Esophagus squamous epithelium (tissue), 5 donors: ENCODE measurements at regions not wholly inside any gene's neighbourhood (a gene's known extent, or its start where the extent isn't known, plus 50 kb on each side); places are given as distances from the start of the nearest gene placed in this dataset.
"Not testable (repeated sequence)": the region's sequence is repeated elsewhere in the genome, so short reads cannot be mapped to it uniquely, and the experiment has no call there.

Experiments used
- DNase-seq: peaks from one replicate; lab custom pipeline; 2025; lab: John Stamatoyannopoulos, UW
- H3K27ac ChIP-seq, 4 donors: fragments of 200-600 bp; sonication (generic); one replicate each; pipeline ENCODE4 v1.5.1; 2016 to 2019; ENCODE audit warnings: mild to moderate bottlenecking in 1 of 4
- H3K27me3 ChIP-seq, 4 donors: fragments of 200-600 bp; sonication (generic); 1 replicate in 3 of 4; 2 replicates in 1 of 4; pipeline versions ENCODE4 v1.5.1 to v1.6.0; 2017 to 2021; ENCODE audit warnings: antibody characterized with exemption in 1 of 4
- H3K36me3 ChIP-seq, 3 donors: fragments of 200-600 bp; sonication (generic); one replicate each; pipeline ENCODE4 v1.5.1; 2016 to 2019
- H3K4me1 ChIP-seq, 3 donors: fragments of 200-600 bp; sonication (generic); one replicate each; pipeline ENCODE4 v1.5.1; 2017 to 2019
- H3K4me3 ChIP-seq, 4 donors: fragments of 200-600 bp; sonication (generic); 1 replicate in 3 of 4; 2 replicates in 1 of 4; pipeline ENCODE4 v1.5.1; 2016 to 2019; ENCODE audit warnings: mild to moderate bottlenecking in 2 of 4, moderate library complexity in 1 of 4
- H3K9me3 ChIP-seq, 3 donors: fragments of 200-600 bp; sonication (generic); one replicate each; pipeline ENCODE4 v1.5.1; 2016 to 2019
- POLR2A ChIP-seq, 4 donors: fragments of 450-650 bp; IDR thresholded peaks; one replicate each; pipeline ENCODE4 v1.6.1; 2017; ENCODE audit warnings: antibody characterized with exemption in 4 of 4, mild to moderate bottlenecking in 4 of 4, moderate library complexity in 3 of 4
- WGBS, 2 donors: methylation state at CpG; one replicate each; pipeline ENCODE4 v1.1.5; 2018; 5-methylcytosine and 5-hydroxymethylcytosine counted together
- intact Hi-C: fragments of 100-400 bp; cut with DNase I; formaldehyde crosslinking; loops from one replicate; pipeline ENCODE4 v1.15.0; 2022
- TF ChIP-seq, protein P1 (sequence below), 6 experiments: fragments of 450-650 bp in 4 of 6; fragments of 200-600 bp in 2 of 6; sonication (generic) in 2 of 6; IDR thresholded peaks; one replicate each; pipeline ENCODE4 v1.5.1; 2016 to 2019; ENCODE audit warnings: antibody characterized with exemption in 6 of 6, mild to moderate bottlenecking in 4 of 6, moderate library complexity in 4 of 6
- donor health status: DM: yes; HTN: yes; CAD: no.

DNA sequence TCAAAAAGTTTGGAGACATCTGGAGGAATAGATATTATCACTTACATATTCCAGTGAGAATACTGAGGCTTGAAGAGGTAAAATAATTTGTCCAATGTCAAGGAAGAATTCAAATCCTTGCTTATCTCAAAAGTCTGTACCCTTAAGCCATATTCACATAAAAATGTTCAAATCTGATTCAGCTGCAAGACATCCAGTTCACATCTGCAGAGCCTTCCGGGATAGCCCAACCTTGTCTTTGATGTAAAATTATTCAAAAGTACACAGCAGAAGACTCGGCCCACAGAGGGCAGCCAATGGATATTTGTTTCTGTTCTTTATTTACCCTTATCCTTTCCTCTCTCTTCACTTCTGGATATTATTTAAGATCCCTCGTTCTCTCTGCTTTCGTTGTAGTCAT lies 1183.8 kb upstream of the WWC1 start:
- no peaks in the 10 kb centered on the region for H3K9me3 ChIP-seq
- intact Hi-C loops: no loop called here
- TF ChIP-seq POLR2A (IDR thresholded peaks at IDR 0.05): no peak
- TF ChIP-seq, protein P1, sequence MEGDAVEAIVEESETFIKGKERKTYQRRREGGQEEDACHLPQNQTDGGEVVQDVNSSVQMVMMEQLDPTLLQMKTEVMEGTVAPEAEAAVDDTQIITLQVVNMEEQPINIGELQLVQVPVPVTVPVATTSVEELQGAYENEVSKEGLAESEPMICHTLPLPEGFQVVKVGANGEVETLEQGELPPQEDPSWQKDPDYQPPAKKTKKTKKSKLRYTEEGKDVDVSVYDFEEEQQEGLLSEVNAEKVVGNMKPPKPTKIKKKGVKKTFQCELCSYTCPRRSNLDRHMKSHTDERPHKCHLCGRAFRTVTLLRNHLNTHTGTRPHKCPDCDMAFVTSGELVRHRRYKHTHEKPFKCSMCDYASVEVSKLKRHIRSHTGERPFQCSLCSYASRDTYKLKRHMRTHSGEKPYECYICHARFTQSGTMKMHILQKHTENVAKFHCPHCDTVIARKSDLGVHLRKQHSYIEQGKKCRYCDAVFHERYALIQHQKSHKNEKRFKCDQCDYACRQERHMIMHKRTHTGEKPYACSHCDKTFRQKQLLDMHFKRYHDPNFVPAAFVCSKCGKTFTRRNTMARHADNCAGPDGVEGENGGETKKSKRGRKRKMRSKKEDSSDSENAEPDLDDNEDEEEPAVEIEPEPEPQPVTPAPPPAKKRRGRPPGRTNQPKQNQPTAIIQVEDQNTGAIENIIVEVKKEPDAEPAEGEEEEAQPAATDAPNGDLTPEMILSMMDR (IDR thresholded peaks at IDR 0.05): no peak
- H3K27me3 ChIP-seq: no peaks in the 10 kb centered on the region
- H3K4me3 ChIP-seq: no peak overlapping the region
- H3K4me1 ChIP-seq: no peaks in the 10 kb centered on the region
- no peak overlapping the region for H3K27ac ChIP-seq
- DNase-seq: no peak
- H3K36me3 ChIP-seq: no peaks in the 10 kb centered on the region
- 72 to 80% methylated on average over 4 of the region's 4 CpGs for WGBS, 2 donors

DNA sequence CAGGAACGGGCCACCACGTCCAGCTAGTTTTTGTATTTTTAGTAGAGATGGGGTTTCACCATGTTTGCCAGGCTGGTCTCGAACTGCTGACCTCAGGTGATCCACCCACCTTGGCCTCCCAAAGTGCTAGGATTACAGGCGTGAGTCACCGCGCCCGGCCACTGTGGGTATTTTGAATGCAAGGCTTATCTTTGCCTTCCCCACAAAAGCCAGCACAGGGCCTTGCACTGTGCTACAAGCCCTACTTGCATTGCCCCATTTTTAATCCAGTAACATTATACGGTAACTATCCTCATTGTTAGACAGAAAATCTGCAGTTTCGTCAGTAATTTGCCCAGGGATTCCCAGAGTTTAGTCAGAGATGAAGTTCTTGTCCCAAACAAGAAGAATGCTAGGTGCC lies 1183.2 kb upstream of the WWC1 start:
- H3K27me3 ChIP-seq, intact Hi-C loops, H3K4me3 ChIP-seq, H3K27ac ChIP-seq, H3K4me1 ChIP-seq, H3K9me3 ChIP-seq, H3K36me3 ChIP-seq, DNase-seq: not testable (repeated sequence)
- 74 to 80% methylated on average over 6 to 9 of the region's 9 CpGs for WGBS, 2 donors

DNA sequence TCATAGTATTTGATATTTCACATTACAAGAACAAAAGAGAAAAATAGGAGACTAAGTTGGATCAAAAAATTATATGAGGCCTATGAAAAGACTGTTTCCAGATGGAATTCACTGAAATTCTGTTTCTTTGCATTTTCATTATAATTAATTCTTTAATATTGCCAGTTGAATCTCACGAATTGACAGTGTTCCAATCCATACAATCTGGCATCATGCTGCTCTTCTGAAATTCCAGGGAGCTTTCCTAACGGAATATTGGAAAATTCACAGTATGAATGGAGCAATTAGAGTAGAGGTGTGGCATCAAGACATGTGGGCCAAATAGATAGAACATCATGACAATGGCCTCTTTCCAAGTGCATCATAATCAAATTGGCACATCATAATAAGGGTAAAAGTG lies 1178.9 kb upstream of the WWC1 start:
- DNase-seq: no peak
- H3K36me3 ChIP-seq: no peaks in the 10 kb centered on the region
- TF ChIP-seq POLR2A (IDR thresholded peaks at IDR 0.05): no peak
- TF ChIP-seq, protein P1 (IDR thresholded peaks at IDR 0.05): no peak

DNA sequence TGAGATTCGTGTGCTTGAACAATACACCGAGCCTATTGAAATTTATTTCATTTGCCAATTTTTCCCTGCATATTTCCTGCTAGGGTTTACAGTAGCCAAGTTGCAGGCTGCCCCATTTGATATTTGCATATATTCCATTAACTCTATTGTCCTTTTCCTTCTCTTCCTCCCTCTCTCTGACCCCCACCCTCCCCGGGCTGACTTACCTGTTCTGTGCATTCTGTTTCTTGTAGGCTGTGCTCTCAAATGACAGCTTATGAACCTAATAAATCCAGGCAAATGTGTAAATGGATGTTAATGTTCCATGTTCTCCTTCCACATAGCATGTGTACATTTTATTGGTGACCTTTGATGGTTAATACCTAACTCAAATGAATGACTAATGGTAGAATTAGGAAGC lies 1169.2 kb upstream of the WWC1 start:
- intact Hi-C loops: no loop called here
- DNase-seq: no peak
- H3K4me1 ChIP-seq: no peaks in the 10 kb centered on the region
- TF ChIP-seq POLR2A (IDR thresholded peaks at IDR 0.05): no peak
- TF ChIP-seq, protein P1 (IDR thresholded peaks at IDR 0.05): no peak
- H3K36me3 ChIP-seq: no peaks in the 10 kb centered on the region
- H3K4me3 ChIP-seq: no peak overlapping the region
- H3K9me3 ChIP-seq: no peaks in the 10 kb centered on the region
- WGBS, 2 donors: 79 to 80% methylated on average over 3 of the region's 3 CpGs
- H3K27ac ChIP-seq: no peak overlapping the region
- no peaks in the 10 kb centered on the region for H3K27me3 ChIP-seq

More for the DNA sequence above, 1178.9 kb upstream of the WWC1 start:
- H3K27ac ChIP-seq: no peak overlapping the region
- H3K4me3 ChIP-seq: no peak overlapping the region
- no peaks in the 10 kb centered on the region for H3K9me3 ChIP-seq
- no peaks in the 10 kb centered on the region for H3K27me3 ChIP-seq
- H3K4me1 ChIP-seq: no peaks in the 10 kb centered on the region
- intact Hi-C loops: no loop called here
- WGBS, 2 donors: 46 to 53% methylated on average over 2 of the region's 2 CpGs

- no peak overlapping the region for H3K4me3 ChIP-seq
- H3K27ac ChIP-seq: no peak overlapping the region
- no peaks in the 10 kb centered on the region for H3K9me3 ChIP-seq
- no peaks in the 10 kb centered on the region for H3K4me1 ChIP-seq
- no peak for DNase-seq
- 71 to 72% methylated on average over 7 of the region's 7 CpGs for WGBS, 2 donors
- H3K36me3 ChIP-seq: no peaks in the 10 kb centered on the region
- no peak for TF ChIP-seq POLR2A (IDR thresholded peaks at IDR 0.05)
- TF ChIP-seq, protein P1 (IDR thresholded peaks at IDR 0.05): no peak
- H3K27me3 ChIP-seq: no peaks in the 10 kb centered on the region
- intact Hi-C loops: no loop called here
Observed at GRCh38 chr5:167123126-167123525, 1168.3 kb upstream of the WWC1 start.

DNA sequence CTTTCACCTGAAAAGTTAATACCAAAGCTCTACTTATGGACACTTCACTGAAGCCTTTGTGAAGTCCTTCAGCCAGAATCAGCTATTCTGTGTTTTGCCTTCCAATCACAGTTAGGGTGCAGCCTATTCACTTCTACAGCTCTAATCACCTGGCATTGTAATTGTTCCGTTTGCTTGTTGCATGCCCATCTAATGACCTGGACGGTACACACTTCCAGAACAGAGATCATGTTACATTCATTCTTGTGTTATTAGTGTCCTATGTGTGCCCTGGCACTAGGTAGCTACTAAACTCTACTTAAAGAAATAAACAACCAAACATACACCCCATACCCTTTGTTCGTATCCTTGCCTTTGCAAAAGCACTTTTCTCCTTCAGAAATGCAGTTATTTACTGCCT lies 1162.9 kb upstream of the WWC1 start:
- H3K9me3 ChIP-seq: no peaks in the 10 kb centered on the region
- no peak overlapping the region for H3K27ac ChIP-seq
- no peak overlapping the region for H3K4me3 ChIP-seq
- TF ChIP-seq, protein P1 (IDR thresholded peaks at IDR 0.05): no peak
- TF ChIP-seq POLR2A (IDR thresholded peaks at IDR 0.05): no peak
- H3K27me3 ChIP-seq: no peaks in the 10 kb centered on the region
- no peak for DNase-seq
- intact Hi-C loops: no loop called here
- 54 to 62% methylated on average over 3 of the region's 3 CpGs for WGBS, 2 donors
- no peaks in the 10 kb centered on the region for H3K36me3 ChIP-seq
- H3K4me1 ChIP-seq: no peaks in the 10 kb centered on the region
